ENCODE measurements at regions not wholly inside any gene's neighbourhood (a gene's known extent, or its start where the extent isn't known, plus 50 kb on each side); places are given as distances from the start of the nearest gene placed in this dataset.

DNA sequence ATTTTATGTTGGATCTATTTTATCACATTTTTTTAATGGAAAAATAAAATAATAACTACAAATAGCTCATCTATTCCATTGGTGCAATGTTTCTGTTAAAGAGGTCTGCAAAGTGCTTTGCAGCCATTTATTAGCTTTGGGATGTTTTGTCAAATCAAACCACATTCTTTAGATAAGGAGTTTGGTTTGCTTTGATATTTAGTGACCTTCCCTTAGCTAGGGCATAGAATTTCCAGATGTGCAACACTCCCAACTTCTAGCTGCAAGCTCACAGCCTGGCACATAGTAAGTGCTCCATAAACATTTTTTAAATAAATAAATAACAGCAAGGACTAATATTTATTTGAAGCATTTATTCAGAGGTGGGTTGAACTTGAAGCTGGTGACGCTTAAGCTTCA, 80.4 kb upstream of the ARHGAP29 start:
- no peak for TF ChIP-seq EZH2phosphoT487 (IDR thresholded peaks at IDR 0.05; ENCODE audit: low read depth)
- TF ChIP-seq, protein P1, sequence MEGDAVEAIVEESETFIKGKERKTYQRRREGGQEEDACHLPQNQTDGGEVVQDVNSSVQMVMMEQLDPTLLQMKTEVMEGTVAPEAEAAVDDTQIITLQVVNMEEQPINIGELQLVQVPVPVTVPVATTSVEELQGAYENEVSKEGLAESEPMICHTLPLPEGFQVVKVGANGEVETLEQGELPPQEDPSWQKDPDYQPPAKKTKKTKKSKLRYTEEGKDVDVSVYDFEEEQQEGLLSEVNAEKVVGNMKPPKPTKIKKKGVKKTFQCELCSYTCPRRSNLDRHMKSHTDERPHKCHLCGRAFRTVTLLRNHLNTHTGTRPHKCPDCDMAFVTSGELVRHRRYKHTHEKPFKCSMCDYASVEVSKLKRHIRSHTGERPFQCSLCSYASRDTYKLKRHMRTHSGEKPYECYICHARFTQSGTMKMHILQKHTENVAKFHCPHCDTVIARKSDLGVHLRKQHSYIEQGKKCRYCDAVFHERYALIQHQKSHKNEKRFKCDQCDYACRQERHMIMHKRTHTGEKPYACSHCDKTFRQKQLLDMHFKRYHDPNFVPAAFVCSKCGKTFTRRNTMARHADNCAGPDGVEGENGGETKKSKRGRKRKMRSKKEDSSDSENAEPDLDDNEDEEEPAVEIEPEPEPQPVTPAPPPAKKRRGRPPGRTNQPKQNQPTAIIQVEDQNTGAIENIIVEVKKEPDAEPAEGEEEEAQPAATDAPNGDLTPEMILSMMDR (IDR thresholded peaks at IDR 0.05; ENCODE audit: low read depth, low read length) = no peak
- Histone ChIP-seq H3K4me1 (ENCODE audit: low read length) (no peaks in the 10 kb centered on the region), H3K4me2 (ENCODE audit: low read length) (no peak overlapping the region), H3K36me3 (replicated peaks; ENCODE audit: low read depth, low read length) (no peaks in the 10 kb centered on the region), H3K27ac (ENCODE audit: low read length) (no peak overlapping the region), H3K9me3 (ENCODE audit: insufficient read depth, low read length) (no peaks in the 10 kb centered on the region), H3K27me3 (ENCODE audit: low read depth, low read length) (no peaks in the 10 kb centered on the region), H3K9ac (ENCODE audit: low read length) (no peak overlapping the region), H4K20me1 (ENCODE audit: insufficient read depth, low read length) (no peaks in the 10 kb centered on the region), H2AFZ (ENCODE audit: low read depth, low read length) (no peak overlapping the region), H3K79me2 (ENCODE audit: low read length) (no peaks in the 10 kb centered on the region), H3K4me3 (ENCODE audit: low read length) (no peak overlapping the region)

DNA sequence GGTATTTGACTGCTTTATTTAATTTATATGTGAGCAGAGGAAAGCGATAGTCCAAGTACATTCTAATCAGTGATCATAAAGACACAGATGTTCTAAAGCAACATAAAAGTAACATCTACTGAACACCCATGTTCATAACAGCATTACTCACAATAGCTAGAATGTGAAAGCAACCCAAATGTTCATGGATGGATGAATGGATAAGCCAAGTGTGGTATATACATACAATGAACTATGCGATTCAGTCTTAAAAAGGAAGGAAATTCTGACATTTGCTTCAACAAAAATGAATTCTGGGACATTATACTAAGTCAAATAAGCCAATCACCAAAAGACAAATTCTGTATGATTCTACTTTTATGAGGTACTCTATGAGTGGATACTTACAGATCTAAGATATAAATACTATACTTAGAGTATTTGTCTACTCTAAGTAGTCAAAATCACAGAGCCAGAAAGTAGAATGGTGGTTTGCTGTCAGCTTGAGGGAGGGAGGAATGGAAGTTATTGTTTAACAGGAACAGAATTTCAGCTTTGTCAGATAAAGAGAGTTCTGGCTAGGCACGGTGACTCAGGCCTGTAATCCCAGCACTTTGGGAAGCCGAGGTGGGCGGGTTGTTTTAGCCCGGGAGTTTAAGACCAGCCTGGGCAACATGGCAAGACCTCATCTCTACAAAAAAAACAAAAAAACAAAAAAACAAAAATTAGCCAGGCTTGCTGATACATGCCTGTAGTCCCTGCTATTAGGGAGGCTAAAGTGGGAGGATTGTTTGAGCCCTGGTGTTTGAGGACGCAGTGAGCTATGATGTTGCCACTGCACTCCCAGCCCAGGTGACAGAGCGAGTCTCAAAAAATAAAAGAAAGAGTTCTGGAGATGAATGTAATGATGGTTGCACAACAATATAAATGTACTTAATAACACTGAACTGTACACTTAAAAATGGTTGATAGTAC, 79.7 kb upstream of the ARHGAP29 start:
- Histone ChIP-seq H3K4me3 (ENCODE audit: low read length) (no peak overlapping the region), H3K79me2 (ENCODE audit: low read length) (no peaks in the 10 kb centered on the region), H3K4me1 (ENCODE audit: low read length) (no peaks in the 10 kb centered on the region), H3K27ac (ENCODE audit: low read length) (no peak overlapping the region), H2AFZ (ENCODE audit: low read depth, low read length) (no peak overlapping the region), H3K9me3 (ENCODE audit: insufficient read depth, low read length) (no peaks in the 10 kb centered on the region), H3K27me3 (ENCODE audit: low read depth, low read length) (no peaks in the 10 kb centered on the region), H3K9ac (ENCODE audit: low read length) (no peak overlapping the region), H3K4me2 (ENCODE audit: low read length) (no peak overlapping the region), H3K36me3 (replicated peaks; ENCODE audit: low read depth, low read length) (no peaks in the 10 kb centered on the region), H4K20me1 (ENCODE audit: insufficient read depth, low read length) (no peaks in the 10 kb centered on the region)
- TF ChIP-seq EZH2phosphoT487 (IDR thresholded peaks at IDR 0.05; ENCODE audit: low read depth) = no peak
- TF ChIP-seq, protein P1 (IDR thresholded peaks at IDR 0.05; ENCODE audit: low read depth, low read length) = no peak

DNA sequence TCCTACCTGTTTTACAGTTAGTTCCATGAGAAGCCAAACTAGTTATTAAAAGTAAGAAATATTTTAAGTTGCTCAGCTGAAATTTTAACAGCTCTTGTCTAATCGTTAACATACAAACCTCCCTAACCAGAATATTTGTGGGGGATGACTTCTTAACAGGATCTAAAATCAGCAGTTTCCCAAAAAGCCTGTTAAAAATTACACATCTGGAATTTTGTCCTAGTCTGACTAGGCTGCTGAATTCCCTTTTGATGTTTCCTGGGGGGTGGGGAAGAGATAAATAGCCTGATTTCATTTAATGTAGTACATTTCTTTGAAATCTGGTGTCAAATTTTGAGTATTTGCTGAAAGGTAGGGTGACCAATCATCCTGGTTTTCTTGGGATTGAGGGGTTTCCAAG, 78.8 kb upstream of the ARHGAP29 start:
- no peak overlapping the region for H3K4me3 ChIP-seq (ENCODE audit: low read length)
- no peaks in the 10 kb centered on the region for H3K36me3 ChIP-seq (replicated peaks; ENCODE audit: low read depth, low read length)
- H3K27ac ChIP-seq (ENCODE audit: low read length) = no peak overlapping the region
- H3K4me1 ChIP-seq (ENCODE audit: low read length) = no peaks in the 10 kb centered on the region
- H3K79me2 ChIP-seq (ENCODE audit: low read length) = no peaks in the 10 kb centered on the region
- no peaks in the 10 kb centered on the region for H3K9me3 ChIP-seq (ENCODE audit: insufficient read depth, low read length)
- TF ChIP-seq EZH2phosphoT487 (IDR thresholded peaks at IDR 0.05; ENCODE audit: low read depth) = no peak
- TF ChIP-seq, protein P1 (IDR thresholded peaks at IDR 0.05; ENCODE audit: low read depth, low read length) = no peak
- H3K9ac ChIP-seq (ENCODE audit: low read length) = no peak overlapping the region
- H2AFZ ChIP-seq (ENCODE audit: low read depth, low read length) = no peak overlapping the region
- no peaks in the 10 kb centered on the region for H4K20me1 ChIP-seq (ENCODE audit: insufficient read depth, low read length)
- H3K27me3 ChIP-seq (ENCODE audit: low read depth, low read length) = no peaks in the 10 kb centered on the region
- H3K4me2 ChIP-seq (ENCODE audit: low read length) = no peak overlapping the region

DNA sequence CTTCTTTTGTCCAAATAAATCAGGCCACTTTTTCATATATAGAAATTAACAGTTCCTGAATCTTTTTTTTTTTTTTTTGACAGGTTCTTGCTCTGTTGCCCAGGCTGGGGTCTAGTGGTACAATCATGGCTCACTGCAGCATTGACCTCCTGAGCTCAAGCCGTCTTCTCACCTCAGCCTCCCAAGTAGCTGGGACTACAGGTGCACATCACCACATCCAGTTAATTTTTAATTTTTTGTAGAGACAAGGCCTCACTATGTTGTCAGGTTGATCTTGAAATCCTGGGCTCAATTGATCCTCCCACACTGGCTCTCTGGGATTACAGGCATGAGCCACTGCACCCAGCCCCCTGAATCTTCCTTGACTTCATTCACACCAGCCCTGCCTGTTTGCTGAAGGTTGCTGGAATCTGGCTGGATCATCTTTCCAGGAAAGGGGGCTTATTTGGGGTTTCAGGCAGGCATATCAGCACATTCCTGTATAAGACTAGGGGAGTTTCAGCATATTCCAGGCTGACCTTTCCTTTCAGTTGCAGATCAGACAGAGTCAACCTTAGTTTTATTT, 78.2 kb upstream of the ARHGAP29 start:
- H3K4me3 ChIP-seq (ENCODE audit: low read length) = no peak overlapping the region
- no peaks in the 10 kb centered on the region for H3K27me3 ChIP-seq (ENCODE audit: low read depth, low read length)
- no peak overlapping the region for H3K27ac ChIP-seq (ENCODE audit: low read length)
- H3K9me3 ChIP-seq (ENCODE audit: insufficient read depth, low read length) = no peaks in the 10 kb centered on the region
- H3K36me3 ChIP-seq (replicated peaks; ENCODE audit: low read depth, low read length) = no peaks in the 10 kb centered on the region
- no peaks in the 10 kb centered on the region for H4K20me1 ChIP-seq (ENCODE audit: insufficient read depth, low read length)
- H2AFZ ChIP-seq (ENCODE audit: low read depth, low read length) = no peak overlapping the region
- no peak overlapping the region for H3K9ac ChIP-seq (ENCODE audit: low read length)
- H3K4me2 ChIP-seq (ENCODE audit: low read length) = no peak overlapping the region
- TF ChIP-seq, protein P1 (IDR thresholded peaks at IDR 0.05; ENCODE audit: low read depth, low read length) = no peak
- no peak for TF ChIP-seq EZH2phosphoT487 (IDR thresholded peaks at IDR 0.05; ENCODE audit: low read depth)
- no peaks in the 10 kb centered on the region for H3K4me1 ChIP-seq (ENCODE audit: low read length)
- H3K79me2 ChIP-seq (ENCODE audit: low read length) = no peaks in the 10 kb centered on the region
